Thymus (tissue), 11 donors: ENCODE measurements at regions not wholly inside any gene's neighbourhood (a gene's known extent, or its start where the extent isn't known, plus 50 kb on each side); places are given as distances from the start of the nearest gene placed in this dataset.

ENCODE experiments used
- DNase-seq, 9 donors: peaks; one replicate each; pipeline ENCODE4 v3.0.0-alpha.2; 2013; ENCODE audit warnings: low spot score in 9 of 9, low read depth in 6 of 9, missing footprints in 1 of 9
- H3K27ac ChIP-seq, 2 donors: one replicate each; pipeline ENCODE4 v1.5.1; 2013; ENCODE audit warnings: control low read depth in 1 of 2, low read depth in 1 of 2, low read length in 1 of 2, mild to moderate bottlenecking in 1 of 2, moderate library complexity in 1 of 2
- H3K27me3 ChIP-seq, 2 donors: one replicate each; pipeline ENCODE4 v1.5.1; 2013; ENCODE audit warnings: low read length in 1 of 2; ENCODE audit not compliant: control insufficient read depth in 2 of 2, insufficient read depth in 1 of 2
- H3K36me3 ChIP-seq, 2 donors: one replicate each; pipeline ENCODE4 v1.5.1; 2013; ENCODE audit warnings: low read length in 1 of 2, mild to moderate bottlenecking in 1 of 2, moderate library complexity in 1 of 2; ENCODE audit not compliant: control insufficient read depth in 2 of 2, insufficient read depth in 2 of 2
- H3K4me1 ChIP-seq, 2 donors: one replicate each; pipeline ENCODE4 v1.5.1; 2013; ENCODE audit warnings: low read length in 2 of 2; ENCODE audit not compliant: control insufficient read depth in 2 of 2, insufficient read depth in 2 of 2
- H3K4me3 ChIP-seq, 2 donors: one replicate each; pipeline ENCODE4 v1.5.1; 2013; ENCODE audit warnings: low read length in 2 of 2, control low read depth in 1 of 2, mild to moderate bottlenecking in 1 of 2
- H3K9me3 ChIP-seq, 2 donors: one replicate each; pipeline ENCODE4 v1.5.1; 2013; ENCODE audit warnings: low read length in 1 of 2, mild to moderate bottlenecking in 1 of 2; ENCODE audit not compliant: control insufficient read depth in 2 of 2, insufficient read depth in 1 of 2
- WGBS: extraction: QIAGEN DNeasy Blood & Tissue Kit; methylation state at CpG from one replicate; pipeline ENCODE4 v1.1.7; 2013; 5-methylcytosine and 5-hydroxymethylcytosine counted together
- donor health status: healthy.

- no peak overlapping the region for H3K4me3 ChIP-seq
- no peaks in the 10 kb centered on the region for H3K4me1 ChIP-seq
- WGBS, result 94% methylated on average over 16 of the region's 16 CpGs
- H3K27me3 ChIP-seq, result peaks cover 0 to 12% of the 10 kb centered on the region in 2 donors
- DNase-seq, result no peak
- no peak overlapping the region for H3K27ac ChIP-seq
- no peaks in the 10 kb centered on the region for H3K9me3 ChIP-seq
- H3K36me3 ChIP-seq, result no peaks in the 10 kb centered on the region
These were observed 267.4 kb downstream of the ABHD5 start for GRCh38 chr3:43958005-43958770.

GRCh38 chr3:43958973-43959372 lies 268.2 kb downstream of the ABHD5 start:
- DNase-seq, result no peak
- no peaks in the 10 kb centered on the region for H3K36me3 ChIP-seq
- 96% methylated on average over 3 of the region's 3 CpGs for WGBS

GRCh38 chr3:43959498-43960447 lies 269.0 kb downstream of the ABHD5 start:
- peaks cover 0 to 12% of the 10 kb centered on the region in 2 donors for H3K27me3 ChIP-seq
- H3K9me3 ChIP-seq, result no peaks in the 10 kb centered on the region

More at GRCh38 chr3:43958973-43959372, 268.2 kb downstream of the ABHD5 start:
- H3K27me3 ChIP-seq, result peaks cover 0 to 12% of the 10 kb centered on the region in 2 donors
- no peak overlapping the region for H3K4me3 ChIP-seq
- no peaks in the 10 kb centered on the region for H3K4me1 ChIP-seq
- no peaks in the 10 kb centered on the region for H3K9me3 ChIP-seq
- H3K27ac ChIP-seq, result no peak overlapping the region

GRCh38 chr3:43960448-43960840 lies 269.7 kb downstream of the ABHD5 start:
- WGBS, result 36% methylated on average over 3 of the region's 3 CpGs
- no peaks in the 10 kb centered on the region for H3K9me3 ChIP-seq
- no peak overlapping the region for H3K4me3 ChIP-seq
- H3K27me3 ChIP-seq, result peaks cover 0 to 12% of the 10 kb centered on the region in 2 donors
- no peaks in the 10 kb centered on the region for H3K36me3 ChIP-seq
- no peak for DNase-seq
- H3K4me1 ChIP-seq, result no peaks in the 10 kb centered on the region
- H3K27ac ChIP-seq, result no peak overlapping the region

More at GRCh38 chr3:43959498-43960447, 269.0 kb downstream of the ABHD5 start:
- no peak overlapping the region for H3K27ac ChIP-seq
- DNase-seq, result no peak
- no peaks in the 10 kb centered on the region for H3K4me1 ChIP-seq
- WGBS, result 95% methylated on average over 10 of the region's 10 CpGs
- H3K36me3 ChIP-seq, result no peaks in the 10 kb centered on the region
- no peak overlapping the region for H3K4me3 ChIP-seq

- Histone ChIP-seq H3K4me3 (no peak overlapping the region), H3K36me3 (no peaks in the 10 kb centered on the region), H3K27ac (no peak overlapping the region), H3K4me1 (no peaks in the 10 kb centered on the region), H3K9me3 (no peaks in the 10 kb centered on the region), H3K27me3 (peaks cover 0 to 14% of the 10 kb centered on the region in 2 donors)
- DNase-seq, result no peak
- over 99% methylated on average over 2 of the region's 2 CpGs for WGBS
These were observed 271.3 kb downstream of the ABHD5 start for GRCh38 chr3:43962043-43962442.

- DNase-seq, result no peak
- peaks cover 2 to 17% of the 10 kb centered on the region in 2 donors for H3K27me3 ChIP-seq
- no peaks in the 10 kb centered on the region for H3K36me3 ChIP-seq
- H3K4me1 ChIP-seq, result no peaks in the 10 kb centered on the region
- no peaks in the 10 kb centered on the region for H3K9me3 ChIP-seq
- no peak overlapping the region for H3K27ac ChIP-seq
- whole genome bisulfite sequencing, result 95% methylated on average over 5 of the region's 5 CpGs
- H3K4me3 ChIP-seq, result no peak overlapping the region
These were observed 272.5 kb downstream of the ABHD5 start for GRCh38 chr3:43963208-43963607.

GRCh38 chr3:43964640-43965039 lies 273.9 kb downstream of the ABHD5 start:
- H3K4me3 ChIP-seq, result no peak overlapping the region
- WGBS, result 86% methylated on average over 1 of the region's 1 CpG
- DNase-seq, result no peak
- H3K4me1 ChIP-seq, result no peaks in the 10 kb centered on the region
- H3K9me3 ChIP-seq, result no peaks in the 10 kb centered on the region
- peaks cover 4 to 18% of the 10 kb centered on the region in 2 donors for H3K27me3 ChIP-seq
- no peaks in the 10 kb centered on the region for H3K36me3 ChIP-seq
- no peak overlapping the region for H3K27ac ChIP-seq

GRCh38 chr3:43965656-43966055 lies 274.9 kb downstream of the ABHD5 start:
- 98% methylated on average over 1 of the region's 1 CpG for WGBS
- no peaks in the 10 kb centered on the region for H3K9me3 ChIP-seq
- no peak for DNase-seq
- H3K27ac ChIP-seq, result no peak overlapping the region
- H3K36me3 ChIP-seq, result no peaks in the 10 kb centered on the region
- no peak overlapping the region for H3K4me3 ChIP-seq
- H3K4me1 ChIP-seq, result no peaks in the 10 kb centered on the region
- peaks cover 4 to 18% of the 10 kb centered on the region in 2 donors for H3K27me3 ChIP-seq

GRCh38 chr3:43966126-43966525 lies 275.4 kb downstream of the ABHD5 start:
- Histone ChIP-seq H3K27me3 (peaks cover 4 to 20% of the 10 kb centered on the region in 2 donors), H3K4me3 (no peak overlapping the region), H3K4me1 (no peaks in the 10 kb centered on the region), H3K36me3 (no peaks in the 10 kb centered on the region), H3K27ac (no peak overlapping the region), H3K9me3 (no peaks in the 10 kb centered on the region)
- WGBS, result 77% methylated on average over 6 of the region's 6 CpGs
- DNase-seq, result no peak
